HL-60 (cell line): ENCODE measurements at regions not wholly inside any gene's neighbourhood (a gene's known extent, or its start where the extent isn't known, plus 50 kb on each side); places are given as distances from the start of the nearest gene placed in this dataset.
A peak's percentile ranks its signal among the peaks of the same experiment; 100 is the strongest.

Experiments
- DNase-seq, 2 experiments: peaks; one replicate each; pipeline ENCODE4 v3.0.0-alpha.2; 2010 to 2020; ENCODE audit warnings: low read depth in 1 of 2, low spot score in 1 of 2
- H3K27ac ChIP-seq: fragments of 250-450 bp; sonication (Bioruptor Pico); replicated peaks from 2 replicates; pipeline ENCODE4 v1.5.1; 2020; ENCODE audit warnings: mild to moderate bottlenecking, moderate library complexity
- H3K27me3 ChIP-seq: fragments of 250-450 bp; sonication (Bioruptor Pico); 2 replicates; pipeline ENCODE4 v1.5.1; 2021; ENCODE audit warnings: mild to moderate bottlenecking, moderate library complexity; ENCODE audit not compliant: insufficient read depth, poor library complexity, severe bottlenecking
- H3K4me3 ChIP-seq: replicated peaks from 2 replicates; pipeline ENCODE4 v1.5.1; 2011; ENCODE audit warnings: mild to moderate bottlenecking, control low read depth, low read length; ENCODE audit not compliant: insufficient read depth
- CTCF ChIP-seq: IDR thresholded peaks from one replicate; pipeline ENCODE4 v1.5.1; 2011; ENCODE audit warnings: low read length, control low read depth, inconsistent platforms; ENCODE audit not compliant: insufficient read depth
- GABPA ChIP-seq: IDR thresholded peaks from 2 replicates; pipeline ENCODE4 v1.6.1; 2012; ENCODE audit warnings: low read depth
- POLR2AphosphoS5 ChIP-seq: IDR thresholded peaks from 2 replicates; pipeline ENCODE4 v1.6.1; 2012; ENCODE audit warnings: low read depth
- REST ChIP-seq: IDR thresholded peaks from 2 replicates; pipeline ENCODE4 v1.6.1; 2012; ENCODE audit warnings: low read depth; ENCODE audit not compliant: insufficient replicate concordance
- SPI1 ChIP-seq: IDR thresholded peaks from 2 replicates; pipeline ENCODE4 v1.6.1; 2012; ENCODE audit warnings: low read depth, mild to moderate bottlenecking, borderline replicate concordance

- Histone ChIP-seq H3K27me3 (no peaks in the 10 kb centered on the region), H3K4me3 (no peak overlapping the region), H3K27ac (no peak overlapping the region)
- TF ChIP-seq SPI1 = no peak
- TF ChIP-seq POLR2AphosphoS5 = no peak
- no peak for DNase-seq
These were observed 229.1 kb upstream of the MAP2 start for GRCh38 chr2:209194717-209195116.

- Histone ChIP-seq H3K4me3 (no peak overlapping the region), H3K27me3 (no peaks in the 10 kb centered on the region), H3K27ac (no peak overlapping the region)
- peak; percentile 10 to 35 for DNase-seq
- no peak for TF ChIP-seq GABPA
- TF ChIP-seq CTCF = peak; percentile 38
These were observed 215.6 kb upstream of the MAP2 start for GRCh38 chr2:209208211-209208610.

- H3K27me3 ChIP-seq = no peaks in the 10 kb centered on the region
- TF ChIP-seq SPI1 = no peak
- TF ChIP-seq GABPA = no peak
- TF ChIP-seq REST = no peak
- no peak for TF ChIP-seq POLR2AphosphoS5
- TF ChIP-seq CTCF = no peak
- DNase-seq = no peak
- no peak overlapping the region for H3K27ac ChIP-seq
- H3K4me3 ChIP-seq = no peak overlapping the region
These were observed 213.9 kb upstream of the MAP2 start for GRCh38 chr2:209209943-209210342.

- TF ChIP-seq SPI1 = no peak
- no peak for TF ChIP-seq REST
- no peak for TF ChIP-seq CTCF
- no peak for TF ChIP-seq GABPA
- H3K4me3 ChIP-seq = no peak overlapping the region
- H3K27me3 ChIP-seq = no peaks in the 10 kb centered on the region
- no peak overlapping the region for H3K27ac ChIP-seq
- no peak for DNase-seq
These were observed 193.3 kb upstream of the MAP2 start for GRCh38 chr2:209230560-209230959.
